ENCODE measurements at regions not wholly inside any gene's neighbourhood (a gene's known extent, or its start where the extent isn't known, plus 50 kb on each side); places are given as distances from the start of the nearest gene placed in this dataset.
"Not testable (repeated sequence)": the region's sequence is repeated elsewhere in the genome, so short reads cannot be mapped to it uniquely, and the experiment has no call there.

GRCh38 chr19:30066781-30067759 lies 125.0 kb downstream of the URI1 start:
- Histone ChIP-seq H3K4me1 (ENCODE audit: control insufficient read depth, insufficient read depth, low read length, poor library complexity, severe bottlenecking) (no peaks in the 10 kb centered on the region), H3K9me3 (ENCODE audit: control insufficient read depth, low read length) (no peaks in the 10 kb centered on the region), H3K27ac (ENCODE audit: insufficient read depth, low read length, poor library complexity, severe bottlenecking) (no peak overlapping the region), H3K36me3 (ENCODE audit: control insufficient read depth, insufficient read depth, low read length) (no peaks in the 10 kb centered on the region), H3K4me3 (ENCODE audit: insufficient read depth, low read depth, low read length, poor library complexity, severe bottlenecking) (no peak overlapping the region), H3K27me3 (replicated peaks; ENCODE audit: control insufficient read depth, insufficient read depth, low read length, poor library complexity, severe bottlenecking) (peaks cover 3% of the 10 kb centered on the region)
- DNase-seq = no peak

- DNase-seq; H3K9me3 ChIP-seq (ENCODE audit: control insufficient read depth, low read length); H3K4me1 ChIP-seq (ENCODE audit: control insufficient read depth, insufficient read depth, low read length, poor library complexity, severe bottlenecking); H3K36me3 ChIP-seq (ENCODE audit: control insufficient read depth, insufficient read depth, low read length); H3K4me3 ChIP-seq (ENCODE audit: insufficient read depth, low read depth, low read length, poor library complexity, severe bottlenecking); H3K27me3 ChIP-seq (replicated peaks; ENCODE audit: control insufficient read depth, insufficient read depth, low read length, poor library complexity, severe bottlenecking); H3K27ac ChIP-seq (ENCODE audit: insufficient read depth, low read length, poor library complexity, severe bottlenecking): not testable (repeated sequence)
These were observed 126.0 kb downstream of the URI1 start for GRCh38 chr19:30067956-30068506.

GRCh38 chr19:30068528-30069395 lies 126.7 kb downstream of the URI1 start:
- no peaks in the 10 kb centered on the region for H3K9me3 ChIP-seq (ENCODE audit: control insufficient read depth, low read length)
- H3K4me1 ChIP-seq (ENCODE audit: control insufficient read depth, insufficient read depth, low read length, poor library complexity, severe bottlenecking) = no peaks in the 10 kb centered on the region
- H3K36me3 ChIP-seq (ENCODE audit: control insufficient read depth, insufficient read depth, low read length) = no peaks in the 10 kb centered on the region
- DNase-seq = no peak
- H3K27ac ChIP-seq (ENCODE audit: insufficient read depth, low read length, poor library complexity, severe bottlenecking) = no peak overlapping the region
- no peaks in the 10 kb centered on the region for H3K27me3 ChIP-seq (replicated peaks; ENCODE audit: control insufficient read depth, insufficient read depth, low read length, poor library complexity, severe bottlenecking)
- no peak overlapping the region for H3K4me3 ChIP-seq (ENCODE audit: insufficient read depth, low read depth, low read length, poor library complexity, severe bottlenecking)

- H3K9me3 ChIP-seq (ENCODE audit: control insufficient read depth, low read length) = no peaks in the 10 kb centered on the region
- no peak overlapping the region for H3K27ac ChIP-seq (ENCODE audit: insufficient read depth, low read length, poor library complexity, severe bottlenecking)
- no peak overlapping the region for H3K4me3 ChIP-seq (ENCODE audit: insufficient read depth, low read depth, low read length, poor library complexity, severe bottlenecking)
- H3K36me3 ChIP-seq (ENCODE audit: control insufficient read depth, insufficient read depth, low read length) = no peaks in the 10 kb centered on the region
- no peaks in the 10 kb centered on the region for H3K27me3 ChIP-seq (replicated peaks; ENCODE audit: control insufficient read depth, insufficient read depth, low read length, poor library complexity, severe bottlenecking)
- DNase-seq = no peak
- H3K4me1 ChIP-seq (ENCODE audit: control insufficient read depth, insufficient read depth, low read length, poor library complexity, severe bottlenecking) = no peaks in the 10 kb centered on the region
These were observed 127.6 kb downstream of the URI1 start for GRCh38 chr19:30069535-30070197.

GRCh38 chr19:30070198-30070967 lies 128.3 kb downstream of the URI1 start:
- H3K27me3 ChIP-seq (replicated peaks; ENCODE audit: control insufficient read depth, insufficient read depth, low read length, poor library complexity, severe bottlenecking) = no peaks in the 10 kb centered on the region
- no peak for DNase-seq
- H3K4me1 ChIP-seq (ENCODE audit: control insufficient read depth, insufficient read depth, low read length, poor library complexity, severe bottlenecking) = no peaks in the 10 kb centered on the region
- no peak overlapping the region for H3K27ac ChIP-seq (ENCODE audit: insufficient read depth, low read length, poor library complexity, severe bottlenecking)
- no peaks in the 10 kb centered on the region for H3K36me3 ChIP-seq (ENCODE audit: control insufficient read depth, insufficient read depth, low read length)
- no peaks in the 10 kb centered on the region for H3K9me3 ChIP-seq (ENCODE audit: control insufficient read depth, low read length)
- H3K4me3 ChIP-seq (ENCODE audit: insufficient read depth, low read depth, low read length, poor library complexity, severe bottlenecking) = no peak overlapping the region

GRCh38 chr19:30070968-30071632 lies 129.1 kb downstream of the URI1 start:
- Histone ChIP-seq H3K27ac (ENCODE audit: insufficient read depth, low read length, poor library complexity, severe bottlenecking) (no peak overlapping the region), H3K9me3 (ENCODE audit: control insufficient read depth, low read length) (no peaks in the 10 kb centered on the region), H3K4me1 (ENCODE audit: control insufficient read depth, insufficient read depth, low read length, poor library complexity, severe bottlenecking) (no peaks in the 10 kb centered on the region), H3K36me3 (ENCODE audit: control insufficient read depth, insufficient read depth, low read length) (no peaks in the 10 kb centered on the region), H3K27me3 (replicated peaks; ENCODE audit: control insufficient read depth, insufficient read depth, low read length, poor library complexity, severe bottlenecking) (no peaks in the 10 kb centered on the region), H3K4me3 (ENCODE audit: insufficient read depth, low read depth, low read length, poor library complexity, severe bottlenecking) (no peak overlapping the region)
- no peak for DNase-seq

- H3K36me3 ChIP-seq (ENCODE audit: control insufficient read depth, insufficient read depth, low read length) = no peaks in the 10 kb centered on the region
- H3K27ac ChIP-seq (ENCODE audit: insufficient read depth, low read length, poor library complexity, severe bottlenecking) = no peak overlapping the region
- H3K4me1 ChIP-seq (ENCODE audit: control insufficient read depth, insufficient read depth, low read length, poor library complexity, severe bottlenecking) = no peaks in the 10 kb centered on the region
- H3K9me3 ChIP-seq (ENCODE audit: control insufficient read depth, low read length) = no peaks in the 10 kb centered on the region
- H3K27me3 ChIP-seq (replicated peaks; ENCODE audit: control insufficient read depth, insufficient read depth, low read length, poor library complexity, severe bottlenecking) = no peaks in the 10 kb centered on the region
- no peak for DNase-seq
- H3K4me3 ChIP-seq (ENCODE audit: insufficient read depth, low read depth, low read length, poor library complexity, severe bottlenecking) = no peak overlapping the region
These were observed 129.8 kb downstream of the URI1 start for GRCh38 chr19:30071871-30072270.

GRCh38 chr19:30073152-30074000 lies 131.3 kb downstream of the URI1 start:
- no peak overlapping the region for H3K27ac ChIP-seq (ENCODE audit: insufficient read depth, low read length, poor library complexity, severe bottlenecking)
- no peaks in the 10 kb centered on the region for H3K9me3 ChIP-seq (ENCODE audit: control insufficient read depth, low read length)
- no peak overlapping the region for H3K4me3 ChIP-seq (ENCODE audit: insufficient read depth, low read depth, low read length, poor library complexity, severe bottlenecking)
- H3K27me3 ChIP-seq (replicated peaks; ENCODE audit: control insufficient read depth, insufficient read depth, low read length, poor library complexity, severe bottlenecking) = no peaks in the 10 kb centered on the region
- no peaks in the 10 kb centered on the region for H3K4me1 ChIP-seq (ENCODE audit: control insufficient read depth, insufficient read depth, low read length, poor library complexity, severe bottlenecking)
- H3K36me3 ChIP-seq (ENCODE audit: control insufficient read depth, insufficient read depth, low read length) = no peaks in the 10 kb centered on the region
- DNase-seq = no peak
